ENCODE measurements at regions not wholly inside any gene's neighbourhood (a gene's known extent, or its start where the extent isn't known, plus 50 kb on each side); places are given as distances from the start of the nearest gene placed in this dataset.

DNA sequence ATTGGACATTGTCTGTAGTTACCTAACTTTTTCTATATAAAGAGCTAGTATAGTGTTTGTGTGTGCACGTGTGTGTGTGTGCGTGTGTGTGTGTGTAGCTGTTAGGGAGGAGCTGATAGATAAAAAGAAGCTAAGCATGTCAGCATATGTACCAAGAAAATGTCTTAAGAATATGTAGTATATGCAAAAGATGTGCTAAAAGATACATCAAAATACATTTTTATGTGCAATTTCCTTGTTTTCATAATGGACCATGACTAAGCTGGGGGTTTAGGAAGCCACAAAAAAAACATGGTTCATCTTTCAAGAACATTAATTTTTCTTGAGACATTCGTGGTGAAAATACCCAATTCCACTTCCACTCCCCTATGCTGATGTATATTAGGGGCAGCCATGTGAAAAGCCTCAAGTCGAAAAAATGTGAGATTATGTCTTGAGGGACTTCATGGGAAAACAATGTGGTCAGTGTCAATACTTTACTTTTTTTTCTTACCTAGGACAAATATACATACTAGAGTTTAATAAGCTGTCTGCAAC, 1599.7 kb downstream of the ARAP2 start:
- Histone ChIP-seq H3K79me2 (ENCODE audit: insufficient read depth, low read length) (no peaks in the 10 kb centered on the region), H3K9ac (ENCODE audit: extremely low read depth, insufficient read length, low read length) (no peak overlapping the region), H2AK5ac (ENCODE audit: insufficient read length, low read length) (no peak overlapping the region), H3K23me2 (ENCODE audit: insufficient read length, low read depth, low read length, poor library complexity, severe bottlenecking) (no peaks in the 10 kb centered on the region), H2BK20ac (ENCODE audit: low read depth, low read length, poor library complexity, severe bottlenecking) (no peak overlapping the region), H4K91ac (ENCODE audit: insufficient read length, low read depth, low read length) (no peak overlapping the region), H4K8ac (replicated peaks; ENCODE audit: insufficient read length, low read depth, low read length) (no peak overlapping the region), H2BK120ac (ENCODE audit: low read depth, low read length, poor library complexity, severe bottlenecking) (no peak overlapping the region), H2BK5ac (ENCODE audit: insufficient read length, low read length) (no peak overlapping the region), H2BK12ac (ENCODE audit: insufficient read length, low read depth, low read length) (no peak overlapping the region), H4K20me1 (ENCODE audit: control insufficient read depth, insufficient read depth, insufficient read length) (no peaks in the 10 kb centered on the region), H4K5ac (ENCODE audit: insufficient read length, low read depth, low read length) (no peak overlapping the region), H3K4me1 (ENCODE audit: insufficient read depth, low read length) (no peaks in the 10 kb centered on the region), H3K23ac (ENCODE audit: insufficient read length, low read depth, low read length) (no peak overlapping the region), H2BK15ac (ENCODE audit: low read depth, low read length) (no peak overlapping the region), H3K4me2 (ENCODE audit: insufficient read depth, insufficient read length, low read length) (no peak overlapping the region), H2AFZ (ENCODE audit: low read length) (no peak overlapping the region), H3K14ac (ENCODE audit: insufficient read depth, low read length) (no peak overlapping the region), H3K9me3 (ENCODE audit: control insufficient read depth, low read depth, low read length) (no peaks in the 10 kb centered on the region), H3K27me3 (ENCODE audit: insufficient read depth, low read length) (no peaks in the 10 kb centered on the region), H3K18ac (ENCODE audit: insufficient read length, low read depth, low read length) (no peak overlapping the region), H3K27ac (ENCODE audit: insufficient read length, low read depth, low read length) (no peak overlapping the region), H3K79me1 (ENCODE audit: insufficient read depth, low read depth, low read length, poor library complexity, severe bottlenecking) (no peaks in the 10 kb centered on the region), H3K56ac (ENCODE audit: insufficient read length, low read depth, low read length) (no peak overlapping the region), H3K4ac (ENCODE audit: low read depth, low read length) (no peak overlapping the region), H3T11ph (ENCODE audit: low read length) (no peak overlapping the region)
- no peak overlapping the region for H3K27ac Mint-ChIP-seq
- H3K4me3 Mint-ChIP-seq: no peak overlapping the region
- DNase-seq: no peak
- no CpG with 5 or more reads among the region's 4 CpGs for WGBS (ENCODE audit: extremely low coverage, insufficient read length, low lambda C conversion rate)
- TF ChIP-seq CTCF (conservative IDR thresholded peaks at IDR 0.05): no peak
- H3K4me1 Mint-ChIP-seq: no peaks in the 10 kb centered on the region
- H3K9me3 Mint-ChIP-seq: peaks cover 6 to 7% of the 10 kb centered on the region in 2 experiments; a peak in 3 of 5 replicates
- peaks cover 0 to 5% (median 0%) of the 10 kb centered on the region in 3 experiments; a peak in 2 of 7 replicates for H3K36me3 Mint-ChIP-seq (ENCODE audit: insufficient read depth in 1 of 3, low read depth in 3 of 3)
- no peaks in the 10 kb centered on the region for H3K27me3 Mint-ChIP-seq (ENCODE audit: low read depth)

Measured in H9 (cell line).